HG02943 (cell line): ENCODE measurements at regions not wholly inside any gene's neighbourhood (a gene's known extent, or its start where the extent isn't known, plus 50 kb on each side); places are given as distances from the start of the nearest gene placed in this dataset.

Experiments
- ATAC-seq: cut with Tn5 transposase; IDR thresholded peaks from one replicate; pipeline ENCODE4 v1.9.1; 2021; ENCODE audit warnings: mild to moderate bottlenecking, low read depth, moderate library complexity; ENCODE audit not compliant: unreplicated experiment

- ATAC-seq = no peak
These were observed 172.3 kb upstream of the TBCA start for GRCh38 chr5:77948476-77948875.

DNA sequence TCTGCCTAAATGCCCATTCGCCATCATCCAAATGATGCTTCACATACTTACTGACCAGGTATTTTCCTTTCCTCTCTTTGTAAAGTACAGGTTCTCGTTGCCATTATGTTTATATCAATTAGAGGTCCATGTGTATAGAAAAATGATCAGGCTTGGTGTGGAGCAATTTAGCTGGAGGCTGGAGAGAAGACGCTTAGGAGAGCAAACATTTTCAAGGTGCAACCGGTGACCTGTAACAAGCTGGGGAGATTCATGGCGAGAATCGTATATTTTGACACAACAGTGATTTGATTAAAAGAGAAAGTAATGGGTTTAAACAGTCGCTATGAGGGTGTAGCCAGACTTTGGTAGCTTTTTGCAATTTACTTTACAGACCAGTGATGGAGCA is 170.9 kb upstream of the TBCA start:
- no peak for ATAC-seq

DNA sequence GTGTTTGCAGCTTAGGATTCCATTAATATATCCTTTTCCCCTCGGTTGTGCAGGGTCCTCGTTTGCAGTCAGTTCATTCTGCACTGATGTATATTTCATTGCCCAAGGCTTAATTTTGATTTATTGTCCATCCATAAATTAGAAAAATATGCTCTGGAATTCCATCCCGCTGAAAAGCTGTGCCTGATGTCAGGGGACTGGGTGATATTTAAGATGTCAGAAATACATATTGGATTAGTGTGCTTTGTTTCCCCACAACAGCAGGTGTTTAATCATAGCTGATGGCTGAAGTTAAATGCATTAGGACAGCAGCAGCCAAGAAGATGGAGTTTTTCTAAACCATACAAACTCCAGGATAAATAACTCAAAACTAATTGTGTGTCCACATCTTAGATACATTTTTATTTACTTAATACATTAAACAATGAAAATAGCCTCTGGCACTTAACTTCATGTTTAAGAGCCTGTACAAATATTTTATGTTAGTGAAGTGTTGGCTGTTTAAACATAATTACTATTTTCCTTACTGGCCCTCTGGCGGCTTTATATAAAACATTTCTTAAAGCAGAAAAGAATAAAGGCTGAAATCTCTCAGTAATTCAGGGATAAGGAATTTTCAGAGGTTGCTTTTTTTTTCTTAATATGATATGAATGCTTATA is 170.4 kb upstream of the TBCA start:
- ATAC-seq = no peak

- ATAC-seq = no peak
These were observed 169.7 kb upstream of the TBCA start for GRCh38 chr5:77945874-77946273.

DNA sequence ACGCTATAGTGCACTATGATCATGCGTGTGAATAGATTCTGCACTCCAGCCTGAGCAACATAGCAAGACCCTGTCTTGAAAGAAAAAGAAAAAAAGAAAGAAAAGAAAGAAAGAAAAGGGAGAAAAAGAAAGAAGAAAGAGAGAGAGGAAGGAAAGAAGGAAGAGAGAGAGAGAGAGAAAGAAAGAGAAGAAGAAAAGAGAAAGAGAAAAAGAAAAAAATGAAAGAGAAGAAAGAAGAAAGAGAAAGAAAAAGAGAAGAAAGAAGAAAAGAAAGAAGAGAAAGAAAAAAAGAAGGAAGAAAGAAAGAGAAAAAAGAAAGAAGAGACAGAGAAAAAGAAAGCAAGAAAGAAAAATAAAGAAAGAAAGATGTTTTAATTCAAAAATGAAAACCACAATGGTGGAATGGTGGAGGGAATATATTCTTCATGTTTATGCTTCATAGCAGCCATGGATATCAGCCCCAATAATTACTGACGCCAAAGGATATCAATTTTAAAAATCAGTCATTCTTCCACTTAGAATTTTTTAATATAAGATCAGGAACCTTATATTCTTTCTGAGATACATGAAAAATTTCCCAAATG is 168.7 kb upstream of the TBCA start:
- no peak for ATAC-seq

DNA sequence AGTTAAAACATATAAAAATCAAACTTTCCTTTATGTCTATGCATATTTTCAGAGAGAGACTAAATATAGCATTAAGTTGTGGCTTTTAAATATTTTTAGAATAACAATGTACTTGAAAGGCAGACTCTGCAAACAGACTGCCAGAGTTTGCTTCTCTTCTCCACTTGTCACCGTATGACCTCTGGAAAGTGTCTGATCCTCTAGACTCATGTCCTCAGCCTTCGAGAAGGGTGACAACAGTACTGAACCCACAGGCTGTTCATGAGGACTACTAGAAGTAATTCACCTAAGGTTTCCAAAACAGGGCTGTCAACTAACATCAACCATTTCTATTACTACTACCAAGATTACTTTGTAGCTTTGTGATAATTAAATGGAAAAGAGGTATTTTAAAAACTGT is 167.7 kb upstream of the TBCA start:
- ATAC-seq = no peak

GRCh38 chr5:77942578-77943239 is 166.6 kb upstream of the TBCA start:
- ATAC-seq = no peak

DNA sequence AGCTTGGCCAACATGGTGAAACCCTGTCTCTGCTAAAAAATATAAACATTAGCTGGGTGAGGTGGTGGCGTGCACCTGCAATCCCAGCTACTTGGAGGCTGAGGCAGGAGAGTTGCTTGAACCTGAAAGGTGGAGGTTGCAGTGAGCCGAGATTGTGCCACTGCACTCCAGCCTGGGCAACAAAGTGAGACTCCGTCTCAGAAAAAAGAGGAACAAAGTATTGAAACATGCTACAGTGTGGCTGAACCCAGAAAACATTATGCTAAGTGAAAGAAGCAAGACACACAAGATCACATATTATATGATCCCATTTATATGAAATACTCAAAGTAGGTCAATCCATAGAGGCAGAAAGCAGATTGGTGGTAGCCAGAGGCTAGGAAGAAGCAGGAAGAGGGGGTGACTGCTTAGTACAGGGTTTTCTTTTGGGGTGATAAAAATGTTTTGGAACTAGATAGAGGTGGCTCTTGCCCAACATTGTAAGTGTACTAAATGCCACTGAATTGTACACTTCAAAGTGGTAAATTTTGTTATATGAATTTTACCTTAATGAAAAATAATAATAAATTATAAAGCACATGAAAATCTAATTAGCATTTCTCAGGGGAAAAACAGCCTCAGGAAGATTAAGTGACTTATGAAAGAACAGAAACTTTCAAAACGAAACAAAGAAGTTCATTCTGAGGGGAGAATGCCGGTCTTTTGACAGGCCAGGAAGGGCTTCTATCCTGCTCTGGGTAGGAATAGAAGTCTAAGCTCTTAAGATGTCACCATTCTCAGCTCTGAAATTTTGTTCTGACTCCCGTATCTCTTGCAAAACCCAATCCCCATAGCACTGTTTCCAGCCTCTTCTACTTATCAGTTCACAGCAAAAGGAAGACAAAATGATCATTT is 161.1 kb upstream of the TBCA start:
- ATAC-seq = peak; percentile 85

DNA sequence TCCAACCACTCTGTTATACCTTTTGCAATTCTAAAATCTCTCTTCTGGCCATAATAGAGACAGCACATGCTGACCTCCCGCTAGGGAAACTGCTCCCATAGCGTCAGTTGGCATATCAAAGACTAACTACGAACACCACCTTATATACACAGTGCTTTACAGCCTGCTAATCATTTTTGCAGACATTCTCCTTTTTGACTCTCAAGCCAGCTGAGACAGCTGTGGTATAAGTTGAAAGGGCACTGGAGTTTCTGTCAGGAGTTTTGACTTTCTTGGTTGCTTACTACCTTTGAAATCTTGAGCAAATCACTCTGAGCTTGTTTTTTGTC is 160.2 kb upstream of the TBCA start:
- peak; percentile 26 for ATAC-seq

GRCh38 chr5:77935506-77936364 is 159.6 kb upstream of the TBCA start:
- ATAC-seq = peak; percentile 72

GRCh38 chr5:77928776-77929300 is 152.7 kb upstream of the TBCA start:
- no peak for ATAC-seq

DNA sequence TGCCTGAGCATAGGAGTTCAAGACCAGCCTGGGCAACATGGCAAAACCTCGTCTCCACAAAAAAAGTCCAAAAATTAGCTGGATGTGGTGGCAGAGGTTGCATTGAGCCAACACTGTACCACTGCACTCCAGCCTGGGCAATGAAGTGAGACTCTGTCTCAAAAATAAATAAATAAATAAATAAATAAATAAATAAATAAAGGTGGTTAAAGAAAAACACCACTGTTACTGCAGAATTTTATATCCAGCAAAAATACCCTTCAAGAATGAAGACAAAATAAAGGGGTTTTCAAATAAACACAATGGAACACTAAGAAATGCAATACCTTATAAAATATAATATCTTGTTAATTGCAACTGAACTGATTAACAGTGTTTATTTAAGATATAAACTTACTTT is 150.2 kb upstream of the TBCA start:
- no peak for ATAC-seq

DNA sequence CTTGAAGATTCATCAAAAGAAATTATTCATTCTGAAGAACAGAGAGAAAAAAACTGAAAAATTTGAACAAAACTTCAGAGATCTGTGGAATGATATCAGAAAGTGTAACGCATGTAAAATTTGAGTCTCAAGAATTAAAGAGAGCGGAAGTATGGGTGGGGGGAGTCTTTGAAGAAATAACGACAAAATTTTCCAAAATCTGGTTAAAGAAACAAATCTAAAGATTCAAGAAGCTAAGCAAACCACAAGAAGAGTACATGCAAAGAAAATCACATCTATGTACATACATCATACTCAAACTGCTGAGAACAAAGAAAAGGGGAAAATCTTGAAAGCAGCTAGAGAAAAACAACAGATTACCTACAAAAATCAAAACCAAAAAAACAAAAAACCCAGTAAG is 149.4 kb upstream of the TBCA start:
- ATAC-seq = no peak

- ATAC-seq = no peak
These were observed 147.9 kb upstream of the TBCA start for GRCh38 chr5:77924081-77924480.

- no peak for ATAC-seq
These were observed 147.5 kb upstream of the TBCA start for GRCh38 chr5:77923666-77924065.

GRCh38 chr5:77921094-77921768 is 145.1 kb upstream of the TBCA start:
- ATAC-seq = no peak

GRCh38 chr5:77920359-77921058 is 144.4 kb upstream of the TBCA start:
- ATAC-seq = no peak

DNA sequence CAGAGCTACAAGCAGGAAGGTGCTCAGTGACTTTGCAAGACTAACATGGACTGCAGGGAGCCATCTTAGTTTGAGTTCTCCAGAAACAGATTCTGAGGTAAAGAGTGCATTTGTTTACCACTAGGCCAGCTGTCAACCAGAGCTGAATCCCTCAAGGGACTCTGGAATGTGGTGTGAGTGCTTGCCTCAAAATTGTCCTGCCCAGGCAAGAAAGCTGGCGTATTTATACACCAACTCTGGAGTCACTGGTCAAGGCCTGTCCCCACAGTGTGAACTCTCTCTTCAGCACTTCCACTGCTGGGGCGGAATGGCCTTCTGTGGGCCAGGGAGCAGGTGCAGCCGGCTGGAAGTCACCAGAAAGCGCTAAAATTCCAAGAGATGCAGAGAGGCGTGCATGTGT is 139.2 kb upstream of the TBCA start:
- no peak for ATAC-seq

- no peak for ATAC-seq
These were observed 136.6 kb upstream of the TBCA start for GRCh38 chr5:77912721-77913120.
